SK-N-SH (cell line): ENCODE measurements at regions not wholly inside any gene's neighbourhood (a gene's known extent, or its start where the extent isn't known, plus 50 kb on each side); places are given as distances from the start of the nearest gene placed in this dataset.

Experiments used
- CHD2 ChIP-seq: fragments of 150-350 bp; IDR thresholded peaks from 2 replicates; pipeline ENCODE4 v1.6.1; 2018; ENCODE audit warnings: low read length; ENCODE audit not compliant: partially characterized antibody
- CTCF ChIP-seq: fragments of 200-600 bp; sonication (generic); IDR thresholded peaks from 2 replicates; pipeline ENCODE4 v1.6.1; 2017; ENCODE audit warnings: antibody characterized with exemption, mild to moderate bottlenecking, moderate library complexity
- ELF1 ChIP-seq: IDR thresholded peaks from 2 replicates; pipeline ENCODE4 v1.4.0; 2012
- FOXJ3 ChIP-seq: sonication (generic); formaldehyde crosslinking; IDR thresholded peaks from 2 replicates; pipeline ENCODE4 v1.5.1; 2020; ENCODE audit warnings: mild to moderate bottlenecking, missing genetic modification reagents
- GABPA ChIP-seq: IDR thresholded peaks from 2 replicates; pipeline ENCODE4 v1.4.0; 2012; ENCODE audit warnings: low read depth, mild to moderate bottlenecking
- POLR2AphosphoS5 ChIP-seq: IDR thresholded peaks from 2 replicates; pipeline ENCODE4 v1.6.1; 2012; ENCODE audit warnings: low read depth, low read length
- RAD21 ChIP-seq: IDR thresholded peaks from 2 replicates; pipeline ENCODE4 v1.6.1; 2012; ENCODE audit warnings: mild to moderate bottlenecking, low read length
- REST ChIP-seq: IDR thresholded peaks from 2 replicates; pipeline ENCODE4 v1.6.1; 2012; ENCODE audit warnings: mild to moderate bottlenecking, low read depth, low read length, moderate library complexity
- TCF12 ChIP-seq: IDR thresholded peaks from 2 replicates; pipeline ENCODE4 v1.4.0; 2012

- no peak for TF ChIP-seq CTCF
- TF ChIP-seq FOXJ3 (CRISPR knock-in tag) = no peak
- no peak for TF ChIP-seq POLR2AphosphoS5
- no peak for TF ChIP-seq TCF12
- TF ChIP-seq REST = no peak
- TF ChIP-seq GABPA = no peak
- TF ChIP-seq CHD2 = no peak
- TF ChIP-seq ELF1 = no peak
- no peak for TF ChIP-seq RAD21
These were observed 192.6 kb downstream of the TTC6 start for GRCh38 chr14:37787879-37788494.
